OCI-LY7 (cell line): ENCODE measurements at regions not wholly inside any gene's neighbourhood (a gene's known extent, or its start where the extent isn't known, plus 50 kb on each side); places are given as distances from the start of the nearest gene placed in this dataset.

Experiments used
- EZH2phosphoT487 ChIP-seq: fragments of 200-600 bp; sonication (generic); IDR thresholded peaks from 2 replicates; pipeline ENCODE4 v1.6.1; 2018; ENCODE audit warnings: low read depth, borderline replicate concordance, mild to moderate bottlenecking, mixed run types, antibody characterized with exemption, low read length, moderate library complexity, mixed read lengths
- TF ChIP-seq, protein P1 (sequence below): fragments of 200-600 bp; sonication (generic); conservative IDR thresholded peaks from 2 replicates; pipeline ENCODE4 v1.5.1; 2014; ENCODE audit warnings: mild to moderate bottlenecking, antibody characterized with exemption, low read length, moderate library complexity, mixed read lengths

DNA sequence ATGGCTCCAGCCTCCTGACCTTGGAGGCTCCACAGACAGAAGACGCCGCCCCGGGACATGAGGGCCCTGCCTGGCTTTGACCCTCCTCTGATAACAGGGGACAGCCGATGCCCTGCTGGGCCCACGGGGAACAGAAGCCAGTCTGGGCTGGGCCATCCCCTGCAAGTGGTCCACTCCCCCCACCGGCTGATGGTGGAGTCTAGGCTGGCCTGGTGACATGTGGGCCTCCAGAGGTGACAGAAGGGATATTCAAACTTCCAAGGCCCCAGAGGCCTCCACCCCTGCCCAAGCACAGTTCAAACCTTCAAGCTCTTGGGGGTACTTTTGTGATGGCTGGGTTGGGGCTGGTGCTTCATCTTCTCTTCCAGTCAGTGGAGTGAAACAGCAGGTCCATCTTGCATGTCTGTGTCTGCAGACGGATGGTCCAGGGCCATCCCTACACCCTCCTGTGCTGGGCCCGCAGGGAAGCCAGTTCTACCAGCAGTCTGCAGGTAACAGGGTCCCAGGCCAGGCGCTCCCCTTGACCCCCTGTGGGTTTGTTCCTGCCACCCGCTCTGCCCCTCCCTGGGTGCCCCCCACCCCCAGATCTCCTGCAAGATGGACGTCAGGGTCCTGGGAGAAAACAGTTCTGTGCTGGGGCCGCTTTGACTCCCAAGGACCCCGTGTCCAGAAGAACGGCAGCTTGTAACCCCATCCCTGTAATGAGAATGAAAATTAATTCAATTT is 929.9 kb downstream of the BRD1 start:
- TF ChIP-seq, protein P1, sequence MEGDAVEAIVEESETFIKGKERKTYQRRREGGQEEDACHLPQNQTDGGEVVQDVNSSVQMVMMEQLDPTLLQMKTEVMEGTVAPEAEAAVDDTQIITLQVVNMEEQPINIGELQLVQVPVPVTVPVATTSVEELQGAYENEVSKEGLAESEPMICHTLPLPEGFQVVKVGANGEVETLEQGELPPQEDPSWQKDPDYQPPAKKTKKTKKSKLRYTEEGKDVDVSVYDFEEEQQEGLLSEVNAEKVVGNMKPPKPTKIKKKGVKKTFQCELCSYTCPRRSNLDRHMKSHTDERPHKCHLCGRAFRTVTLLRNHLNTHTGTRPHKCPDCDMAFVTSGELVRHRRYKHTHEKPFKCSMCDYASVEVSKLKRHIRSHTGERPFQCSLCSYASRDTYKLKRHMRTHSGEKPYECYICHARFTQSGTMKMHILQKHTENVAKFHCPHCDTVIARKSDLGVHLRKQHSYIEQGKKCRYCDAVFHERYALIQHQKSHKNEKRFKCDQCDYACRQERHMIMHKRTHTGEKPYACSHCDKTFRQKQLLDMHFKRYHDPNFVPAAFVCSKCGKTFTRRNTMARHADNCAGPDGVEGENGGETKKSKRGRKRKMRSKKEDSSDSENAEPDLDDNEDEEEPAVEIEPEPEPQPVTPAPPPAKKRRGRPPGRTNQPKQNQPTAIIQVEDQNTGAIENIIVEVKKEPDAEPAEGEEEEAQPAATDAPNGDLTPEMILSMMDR: no peak
- TF ChIP-seq EZH2phosphoT487: no peak
